Astrocyte (in vitro differentiated cells and primary cell): ENCODE measurements at regions not wholly inside any gene's neighbourhood (a gene's known extent, or its start where the extent isn't known, plus 50 kb on each side); places are given as distances from the start of the nearest gene placed in this dataset.

Source experiments
- DNase-seq: peaks from one replicate; pipeline ENCODE4 v3.0.0-alpha.2; 2010; ENCODE audit warnings: low read depth
- FAIRE-seq: peaks from 2 replicates; lab custom pipeline; 2011; peaks lifted over from hg19 to GRCh38; lab: Jason Lieb, UNC
- H2AFZ ChIP-seq: 2 replicates; pipeline ENCODE4 v1.6.0; 2012; ENCODE audit warnings: low read depth, low read length, inconsistent platforms
- H3K27ac ChIP-seq: 2 replicates; pipeline ENCODE4 v1.5.1; 2011; ENCODE audit warnings: low read depth, low read length, inconsistent platforms
- H3K27me3 ChIP-seq: 2 replicates; pipeline ENCODE4 v1.6.0; 2011; ENCODE audit warnings: low read length, inconsistent platforms; ENCODE audit not compliant: insufficient read depth
- H3K36me3 ChIP-seq: 2 replicates; pipeline ENCODE4 v1.5.1; 2011; ENCODE audit warnings: low read length, inconsistent platforms; ENCODE audit not compliant: insufficient read depth
- H3K4me1 ChIP-seq: 2 replicates; pipeline ENCODE4 v1.5.1; 2011; ENCODE audit warnings: low read length, inconsistent platforms; ENCODE audit not compliant: insufficient read depth
- H3K4me2 ChIP-seq: 2 replicates; pipeline ENCODE4 v1.6.0; 2012; ENCODE audit warnings: low read length, inconsistent platforms
- H3K4me3 ChIP-seq: 2 replicates; pipeline ENCODE4 v1.5.1; 2011; ENCODE audit warnings: low read depth, mild to moderate bottlenecking, low read length, inconsistent platforms; ENCODE audit not compliant: insufficient read depth
- H3K79me2 ChIP-seq: 2 replicates; pipeline ENCODE4 v1.6.0; 2012; ENCODE audit warnings: mild to moderate bottlenecking, low read length, inconsistent platforms; ENCODE audit not compliant: insufficient read depth
- H3K9ac ChIP-seq: 2 replicates; pipeline ENCODE4 v1.6.0; 2012; ENCODE audit warnings: mild to moderate bottlenecking, low read length, inconsistent platforms
- H3K9me3 ChIP-seq: 2 replicates; pipeline ENCODE4 v1.5.1; 2012; ENCODE audit warnings: low read depth, mild to moderate bottlenecking, low read length, inconsistent platforms; ENCODE audit not compliant: insufficient read depth
- H4K20me1 ChIP-seq: 2 replicates; pipeline ENCODE4 v1.6.0; 2012; ENCODE audit warnings: low read length, inconsistent platforms; ENCODE audit not compliant: insufficient read depth
- H3K27ac Mint-ChIP-seq: one replicate; pipeline ENCODE4 v1.8.0; 2021; ENCODE audit warnings: mild to moderate bottlenecking, mixed read lengths; ENCODE audit not compliant: unreplicated experiment
- H3K27me3 Mint-ChIP-seq: one replicate; pipeline ENCODE4 v1.8.0; 2021; ENCODE audit warnings: low read depth, mixed read lengths; ENCODE audit not compliant: unreplicated experiment
- H3K36me3 Mint-ChIP-seq: one replicate; pipeline ENCODE4 v1.8.0; 2021; ENCODE audit warnings: low read depth, mixed read lengths; ENCODE audit not compliant: unreplicated experiment
- H3K4me1 Mint-ChIP-seq: one replicate; pipeline ENCODE4 v1.8.0; 2021; ENCODE audit warnings: low read depth, mixed read lengths; ENCODE audit not compliant: unreplicated experiment
- H3K4me3 Mint-ChIP-seq: one replicate; pipeline ENCODE4 v1.8.0; 2021; ENCODE audit warnings: mild to moderate bottlenecking, moderate library complexity, mixed read lengths; ENCODE audit not compliant: unreplicated experiment
- H3K9me3 Mint-ChIP-seq: one replicate; pipeline ENCODE4 v1.8.0; 2021; ENCODE audit warnings: mild to moderate bottlenecking, mixed read lengths; ENCODE audit not compliant: unreplicated experiment
- CTCF ChIP-seq: IDR thresholded peaks from 2 replicates; pipeline ENCODE4 v1.5.1; 2011; ENCODE audit warnings: low read depth, mild to moderate bottlenecking, inconsistent platforms, low read length, moderate library complexity; ENCODE audit not compliant: insufficient read depth
- EZH2 ChIP-seq: IDR thresholded peaks from 2 replicates; pipeline ENCODE4 v1.6.1; 2012; ENCODE audit warnings: mild to moderate bottlenecking, low read length, inconsistent platforms; ENCODE audit not compliant: insufficient read depth

GRCh38 chr7:130938661-130939060 is 204.7 kb upstream of the KLF14 start:
- H3K9me3 Mint-ChIP-seq: no peaks in the 10 kb centered on the region
- Histone ChIP-seq H4K20me1 (peaks cover 49% of the 10 kb centered on the region), H3K79me2 (peaks cover 99% of the 10 kb centered on the region), H3K9ac (peak overlapping the region; percentile 11), H2AFZ (no peak overlapping the region), H3K27ac (peak overlapping the region; percentile 97), H3K9me3 (no peaks in the 10 kb centered on the region), H3K4me3 (peak overlapping the region; percentile 84), H3K4me2 (peak overlapping the region; percentile 87), H3K4me1 (peaks cover 28% of the 10 kb centered on the region), H3K27me3 (no peaks in the 10 kb centered on the region), H3K36me3 (peaks cover 5% of the 10 kb centered on the region)
- no peak overlapping the region for H3K4me3 Mint-ChIP-seq
- FAIRE-seq (no peak), DNase-seq (no peak)
- peaks cover 19% of the 10 kb centered on the region for H3K36me3 Mint-ChIP-seq
- peaks cover 21% of the 10 kb centered on the region for H3K4me1 Mint-ChIP-seq
- H3K27me3 Mint-ChIP-seq: no peaks in the 10 kb centered on the region
- TF ChIP-seq EZH2: no peak
- no peak for TF ChIP-seq CTCF
- no peak overlapping the region for H3K27ac Mint-ChIP-seq

GRCh38 chr7:130939321-130940095 is 205.5 kb upstream of the KLF14 start:
- H3K36me3 ChIP-seq: peaks cover 5% of the 10 kb centered on the region
- peaks cover 40% of the 10 kb centered on the region for H4K20me1 ChIP-seq
- no peaks in the 10 kb centered on the region for H3K9me3 ChIP-seq
- peaks cover 28% of the 10 kb centered on the region for H3K4me1 ChIP-seq
- peak overlapping the region; percentile 97 for H3K27ac ChIP-seq
- no peak for FAIRE-seq
- H3K27me3 Mint-ChIP-seq: no peaks in the 10 kb centered on the region
- H3K27me3 ChIP-seq: no peaks in the 10 kb centered on the region
- H3K4me1 Mint-ChIP-seq: peaks cover 21% of the 10 kb centered on the region
- H3K79me2 ChIP-seq: peaks cover 99% of the 10 kb centered on the region
- H3K9ac ChIP-seq: peak overlapping the region; percentile 94
- TF ChIP-seq EZH2: no peak
- no peak for TF ChIP-seq CTCF
- no peak for DNase-seq
- peaks cover 19% of the 10 kb centered on the region for H3K36me3 Mint-ChIP-seq
- no peak overlapping the region for H3K4me3 Mint-ChIP-seq
- H2AFZ ChIP-seq: no peak overlapping the region
- H3K4me2 ChIP-seq: peak overlapping the region; percentile 87
- H3K9me3 Mint-ChIP-seq: no peaks in the 10 kb centered on the region
- H3K27ac Mint-ChIP-seq: no peak overlapping the region
- peak overlapping the region; percentile 84 for H3K4me3 ChIP-seq

GRCh38 chr7:130940326-130940725 is 206.3 kb upstream of the KLF14 start:
- peaks cover 100% of the 10 kb centered on the region for H3K79me2 ChIP-seq
- H3K27ac ChIP-seq: peak overlapping the region; percentile 97
- H3K27me3 ChIP-seq: no peaks in the 10 kb centered on the region
- peak overlapping the region; percentile 94 for H3K9ac ChIP-seq
- Mint-ChIP-seq H3K27me3 (no peaks in the 10 kb centered on the region), H3K4me1 (peaks cover 21% of the 10 kb centered on the region), H3K27ac (no peak overlapping the region), H3K36me3 (peaks cover 18% of the 10 kb centered on the region), H3K4me3 (no peak overlapping the region), H3K9me3 (no peaks in the 10 kb centered on the region)
- DNase-seq: no peak
- peak overlapping the region; percentile 87 for H3K4me2 ChIP-seq
- peak overlapping the region; percentile 84 for H3K4me3 ChIP-seq
- peaks cover 35% of the 10 kb centered on the region for H4K20me1 ChIP-seq
- H3K36me3 ChIP-seq: peaks cover under 1% of the 10 kb centered on the region
- H2AFZ ChIP-seq: no peak overlapping the region
- no peak for FAIRE-seq
- no peak for TF ChIP-seq EZH2
- TF ChIP-seq CTCF: no peak
- peaks cover 28% of the 10 kb centered on the region for H3K4me1 ChIP-seq
- no peaks in the 10 kb centered on the region for H3K9me3 ChIP-seq
